PC-3 (cell line): ENCODE measurements at regions not wholly inside any gene's neighbourhood (a gene's known extent, or its start where the extent isn't known, plus 50 kb on each side); places are given as distances from the start of the nearest gene placed in this dataset.
"Not testable (repeated sequence)": the region's sequence is repeated elsewhere in the genome, so short reads cannot be mapped to it uniquely, and the experiment has no call there.

Experiments
- ATAC-seq: fragments of 200-7000 bp; cut with Tn5 transposase; 2 replicates; pipeline ENCODE4 v1.9.1; 2020; ENCODE audit warnings: mild to moderate bottlenecking, moderate library complexity
- BruUV-seq: library from RNA; stranded (reverse); fragments of 400-500 nt; replicated peaks from 2 replicates; lab custom pipeline; 2021; lab: Mats Ljungman, UMichigan
- CTCF ChIA-PET: fragments of 300-600 bp; sonication (Branson Sonifier 250); formaldehyde crosslinking; loops from one replicate; lab custom pipeline; 2022; ENCODE audit warnings: antibody characterized with exemption; lab: Charles Lee
- POLR2A ChIA-PET: fragments of 300-600 bp; sonication (Branson Sonifier 250); formaldehyde crosslinking; loops from one replicate; lab custom pipeline; 2022; ENCODE audit warnings: antibody characterized with exemption; ENCODE audit not compliant: unreplicated experiment; lab: Charles Lee
- DNase-seq: peaks from one replicate; pipeline ENCODE4 v3.0.0-alpha.2; 2015
- H2AFZ ChIP-seq: fragments of 300-600 bp; sonication (generic); 2 replicates; pipeline ENCODE4 v1.6.0; 2016; ENCODE audit warnings: antibody characterized with exemption, low read length
- H3F3A ChIP-seq: fragments of 300-600 bp; sonication (generic); one replicate; pipeline ENCODE4 v1.6.0; 2017; ENCODE audit warnings: antibody characterized with exemption, low read length, control low read depth, mild to moderate bottlenecking; ENCODE audit not compliant: unreplicated experiment
- H3K27ac ChIP-seq: fragments of 300-600 bp; sonication (generic); 2 replicates; pipeline ENCODE4 v1.5.1; 2016; ENCODE audit warnings: mild to moderate bottlenecking, low read length
- H3K27me3 ChIP-seq: fragments of 300-600 bp; sonication (generic); 2 replicates; pipeline ENCODE4 v1.6.1; 2016; ENCODE audit warnings: low read length, mixed read lengths
- H3K36me3 ChIP-seq: fragments of 300-600 bp; sonication (generic); 2 replicates; pipeline ENCODE4 v1.6.1; 2016; ENCODE audit warnings: low read depth, mixed run types, low read length, mixed read lengths
- H3K4me1 ChIP-seq: fragments of 300-600 bp; sonication (generic); 2 replicates; pipeline ENCODE4 v1.5.1; 2016; ENCODE audit warnings: low read length; ENCODE audit not compliant: insufficient read depth
- H3K4me2 ChIP-seq: fragments of 300-600 bp; sonication (generic); 2 replicates; pipeline ENCODE4 v1.6.0; 2016; ENCODE audit warnings: low read length
- H3K4me3 ChIP-seq: fragments of 300-600 bp; sonication (generic); 2 replicates; pipeline ENCODE4 v1.5.1; 2016; ENCODE audit warnings: mild to moderate bottlenecking, low read length, mixed read lengths
- H3K79me2 ChIP-seq: fragments of 300-600 bp; sonication (generic); 2 replicates; pipeline ENCODE4 v1.6.1; 2017; ENCODE audit warnings: low read length, mixed read lengths
- H3K9ac ChIP-seq: fragments of 300-600 bp; sonication (generic); 2 replicates; pipeline ENCODE4 v1.6.0; 2016; ENCODE audit warnings: mild to moderate bottlenecking, low read length
- H3K9me2 ChIP-seq: fragments of 300-600 bp; sonication (generic); replicated peaks from 2 replicates; pipeline ENCODE4 v1.6.1; 2016; ENCODE audit warnings: mixed run types, low read length, mixed read lengths
- H3K9me3 ChIP-seq: fragments of 300-600 bp; sonication (generic); 2 replicates; pipeline ENCODE4 v1.6.1; 2016; ENCODE audit warnings: low read length, mixed read lengths
- H4K20me1 ChIP-seq: fragments of 300-600 bp; sonication (generic); 2 replicates; pipeline ENCODE4 v1.6.1; 2016; ENCODE audit warnings: low read length, mixed read lengths
- CTCF ChIP-seq: fragments of 300-600 bp; sonication (generic); conservative IDR thresholded peaks from 2 replicates; pipeline ENCODE4 v1.5.1; 2017; ENCODE audit warnings: antibody characterized with exemption, low read depth, mild to moderate bottlenecking, low read length
- EZH2 ChIP-seq: fragments of 300-600 bp; sonication (generic); IDR thresholded peaks from one replicate; pipeline ENCODE4 v1.6.1; 2017; ENCODE audit warnings: antibody characterized with exemption, mild to moderate bottlenecking, low read length; ENCODE audit not compliant: unreplicated experiment
- EZH2phosphoT487 ChIP-seq: fragments of 300-600 bp; sonication (generic); IDR thresholded peaks from 2 replicates; pipeline ENCODE4 v1.6.1; 2018; ENCODE audit warnings: mild to moderate bottlenecking, antibody characterized with exemption, low read length, borderline replicate concordance
- intact Hi-C: fragments of 100-400 bp; cut with micrococcal nuclease; formaldehyde crosslinking; loops from 2 replicates; pipeline ENCODE4 v1.9.0; 2023

- H3K79me2 ChIP-seq = no peaks in the 10 kb centered on the region
- DNase-seq (no peak), ATAC-seq (no peak)
- H3F3A ChIP-seq = no peaks in the 10 kb centered on the region
- intact Hi-C loops = no loop called here
- no TSS peak for BruUV-seq
- H3K9ac ChIP-seq = no peak overlapping the region
- no peaks in the 10 kb centered on the region for H3K36me3 ChIP-seq
- H3K9me3 ChIP-seq = 0 out of 2 replicates have a peak, but pooled peaks cover 3% of the 10 kb centered on the region
- no peak overlapping the region for H3K27ac ChIP-seq
- no peaks in the 10 kb centered on the region for H3K27me3 ChIP-seq
- CTCF ChIA-PET = no interaction called here
- TF ChIP-seq EZH2phosphoT487 (no peak), CTCF (no peak), EZH2 (no peak)
- H4K20me1 ChIP-seq = no peaks in the 10 kb centered on the region
- H3K4me1 ChIP-seq = 0 out of 2 replicates have a peak, but pooled peaks cover 8% of the 10 kb centered on the region
- no peak overlapping the region for H3K4me3 ChIP-seq
- POLR2A ChIA-PET = no interaction called here
- H3K9me2 ChIP-seq = no peaks in the 10 kb centered on the region
- peak overlapping the region; percentile 44; the same call in 1 of the 2 replicates for H2AFZ ChIP-seq
- H3K4me2 ChIP-seq = peak overlapping the region; percentile 5; the same call in 1 of the 2 replicates
Observed at GRCh38 chr14:84483072-84483420, 1046.9 kb upstream of the FLRT2 start.

GRCh38 chr14:84484243-84484642 is 1045.7 kb upstream of the FLRT2 start:
- H3K9ac ChIP-seq, H3F3A ChIP-seq, POLR2A ChIA-PET, H3K27me3 ChIP-seq, CTCF ChIA-PET, H3K9me2 ChIP-seq, H4K20me1 ChIP-seq, H3K4me1 ChIP-seq, H3K4me3 ChIP-seq, intact Hi-C loops, H3K36me3 ChIP-seq, H3K4me2 ChIP-seq, ATAC-seq, H3K27ac ChIP-seq, BruUV-seq, H3K79me2 ChIP-seq, H2AFZ ChIP-seq, H3K9me3 ChIP-seq: not testable (repeated sequence)
- peak; percentile 59 for DNase-seq

- Histone ChIP-seq H3K9me3 (0 out of 2 replicates have a peak, but pooled peaks cover 3% of the 10 kb centered on the region), H3F3A (no peaks in the 10 kb centered on the region), H3K27me3 (no peaks in the 10 kb centered on the region), H3K4me3 (no peak overlapping the region), H3K4me1 (0 out of 2 replicates have a peak, but pooled peaks cover 8% of the 10 kb centered on the region), H2AFZ (no peak overlapping the region), H3K36me3 (no peaks in the 10 kb centered on the region), H3K9ac (no peak overlapping the region), H4K20me1 (no peaks in the 10 kb centered on the region), H3K4me2 (no peak overlapping the region), H3K27ac (no peak overlapping the region), H3K79me2 (no peaks in the 10 kb centered on the region), H3K9me2 (no peaks in the 10 kb centered on the region)
- DNase-seq (no peak), ATAC-seq (no peak)
- no TSS peak for BruUV-seq
- intact Hi-C loops = no loop called here
- TF ChIP-seq EZH2phosphoT487 (no peak), EZH2 (no peak), CTCF (no peak)
- ChIA-PET CTCF (no interaction called here), POLR2A (no interaction called here)
Observed at GRCh38 chr14:84485036-84485435, 1044.9 kb upstream of the FLRT2 start.
